ENCODE measurements at regions not wholly inside any gene's neighbourhood (a gene's known extent, or its start where the extent isn't known, plus 50 kb on each side); places are given as distances from the start of the nearest gene placed in this dataset.

GRCh38 chr7:98051118-98051744, 55.4 kb upstream of the LMTK2 start:
- Histone ChIP-seq H3K9me3 (replicated peaks; ENCODE audit: control insufficient read depth, insufficient read depth, low read length) (no peaks in the 10 kb centered on the region), H3K36me3 (ENCODE audit: control insufficient read depth in 2 of 2, insufficient read depth in 2 of 2, low read length in 1 of 2) (no peaks in the 10 kb centered on the region), H3K4me3 (no peak overlapping the region), H3K27me3 (replicated peaks in 1 of 2; ENCODE audit: control insufficient read depth in 2 of 2, insufficient read depth in 2 of 2, low read length in 1 of 2) (no peaks in the 10 kb centered on the region), H2AFZ (ENCODE audit: control insufficient read depth, low read depth, low read length) (no peak overlapping the region), H4K20me1 (ENCODE audit: control insufficient read depth, insufficient read depth) (no peaks in the 10 kb centered on the region), H3K79me2 (ENCODE audit: control insufficient read depth, insufficient read depth, low read length) (no peaks in the 10 kb centered on the region), H3K4me1 (ENCODE audit: control insufficient read depth, insufficient read depth, low read length) (no peaks in the 10 kb centered on the region), H3K27ac (ENCODE audit: control insufficient read depth, insufficient read depth) (no peak overlapping the region), H3K9ac (ENCODE audit: control insufficient read depth, insufficient read depth, low read length) (no peak overlapping the region), H3K4me2 (ENCODE audit: control insufficient read depth, insufficient read depth) (no peak overlapping the region)
- ATAC-seq (peak; percentile 75), DNase-seq (ENCODE audit: low read depth, low spot score) (no peak), FAIRE-seq (no peak)
- BruUV-seq (replicated peaks), result no TSS peak
- POLR2A ChIA-PET, result interaction anchor here (0.5 to 0.6 kb wide), 2 partner anchors 47 to 355 kb away, joined by 4 to 9 read pairs; no protein-coding TSS in a partner anchor
- TF ChIP-seq BMI1 (IDR thresholded peaks at IDR 0.05; ENCODE audit: borderline replicate concordance) (peak; percentile 83), NRF1 (conservative IDR thresholded peaks at IDR 0.05; ENCODE audit: low read depth, low read length) (no peak), CTCF (IDR thresholded peaks at IDR 0.05 in 2 of 3, conservative IDR thresholded peaks at IDR 0.05 in 1 of 3; ENCODE audit: control insufficient read depth in 2 of 3, extremely low read depth in 1 of 3, insufficient read depth in 1 of 3, low read depth in 3 of 3, low read length in 3 of 3) (0 out of 6 replicates have a peak, but pooled peaks of 1 of the 3 experiments have one; percentile 1), EGR1 (IDR thresholded peaks at IDR 0.05; ENCODE audit: borderline replicate concordance in 1 of 2, low read depth in 2 of 2, low read length in 2 of 2) (peak in 1 of 2 experiments; percentile 40; a peak in 1 of 3 replicates)
- intact Hi-C loops (cut with micrococcal nuclease; ENCODE audit: unreplicated experiment), result no loop called here
- in situ Hi-C loops (cut with MboI), result no loop called here
- 26% methylated on average over 21 of the region's 24 CpGs for WGBS (ENCODE audit: insufficient coverage, insufficient replicate concordance, low lambda C conversion rate, missing lambda C conversion rate)
- RAD21 ChIA-PET (ENCODE audit: unreplicated experiment), result no interaction called here
- SMC1A ChIA-PET (ENCODE audit: uncharacterized antibody, unreplicated experiment), result interaction anchor here (0.6 to 0.9 kb wide), 2 partner anchors 27 to 50 kb away, joined by 3 read pairs; no protein-coding TSS in a partner anchor
- CTCF ChIA-PET, result interaction anchor here (1.5 kb wide), 2 partner anchors 28 to 30 kb away, joined by 3 to 5 read pairs; no protein-coding TSS in a partner anchor

Data from GM12878 (cell line).